ENCODE measurements at regions not wholly inside any gene's neighbourhood (a gene's known extent, or its start where the extent isn't known, plus 50 kb on each side); places are given as distances from the start of the nearest gene placed in this dataset.

DNA sequence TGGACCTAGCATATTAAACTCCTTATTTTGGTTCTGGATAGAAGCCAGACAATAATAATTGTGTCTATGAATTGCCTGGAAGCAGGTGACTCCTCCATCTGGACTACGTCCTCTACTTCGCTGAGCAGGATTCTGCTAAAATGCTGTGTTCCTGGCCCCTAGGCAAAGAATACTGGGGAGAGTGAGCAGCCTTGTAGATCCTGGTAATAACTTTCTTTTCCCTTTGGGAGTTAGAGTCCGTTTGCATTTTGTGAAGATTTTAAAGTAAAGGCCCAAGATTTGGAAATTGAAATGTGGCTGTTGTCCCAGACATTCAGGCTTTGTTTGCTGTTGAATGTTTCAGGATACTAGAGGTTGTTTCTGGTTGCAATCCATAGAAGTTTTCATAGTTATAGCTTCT lies 511.9 kb upstream of the KLF12 start:
- no peak for ATAC-seq
- no TSS peak for BruUV-seq (replicated peaks)
- H3K27me3 ChIP-seq (ENCODE audit: control insufficient read depth in 1 of 2, insufficient read depth in 2 of 2, low read length in 2 of 2): no peaks in the 10 kb centered on the region; a peak in 1 of 5 replicates
- FAIRE-seq: no peak
- in situ Hi-C loops (cut with HindIII; ENCODE audit: extremely low pct_ligation_motif_present, low pct_unique_long_range_greater_than_20kb) (no loop called here), intact Hi-C loops (cut with micrococcal nuclease; ENCODE audit: unreplicated experiment) (loop anchor here (10.0 kb wide), 1 partner anchor 801 kb away; no protein-coding TSS in a partner anchor)
- no peak for DNase-seq (ENCODE audit: low spot score)
- H3K36me3 ChIP-seq (replicated peaks in 1 of 2; ENCODE audit: control insufficient read depth in 1 of 2, insufficient read depth in 2 of 2, low read length in 2 of 2): no peaks in the 10 kb centered on the region
- H3K4me2 ChIP-seq (ENCODE audit: low read depth, low read length): no peak overlapping the region
- no peaks in the 10 kb centered on the region for H4K20me1 ChIP-seq (ENCODE audit: insufficient read depth, low read length)
- H3K4me1 ChIP-seq (ENCODE audit: insufficient read depth, low read length): no peaks in the 10 kb centered on the region
- 32% methylated on average over 3 of the region's 3 CpGs for WGBS (ENCODE audit: low lambda C conversion rate)
- no peaks in the 10 kb centered on the region for H3K9me3 ChIP-seq (ENCODE audit: low read length)
- H3K4me3 ChIP-seq (replicated peaks in 1 of 3; ENCODE audit: insufficient read depth in 1 of 3, low read depth in 2 of 3, low read length in 3 of 3): no peak overlapping the region
- ChIA-PET CTCF (ENCODE audit: low intra/inter-chr PET ratio, low total read pairs) (no interaction called here), POLR2A (no interaction called here)
- H3K9ac ChIP-seq (ENCODE audit: insufficient read depth, low read depth, low read length): no peak overlapping the region
- no peak overlapping the region for H3K27ac ChIP-seq (ENCODE audit: extremely low read length, insufficient read depth, low read length)
- H3K79me2 ChIP-seq (ENCODE audit: insufficient read depth, low read length): no peaks in the 10 kb centered on the region
- no peak overlapping the region for H2AFZ ChIP-seq (ENCODE audit: low read length)
- no peak for TF ChIP-seq NAIF1 (CRISPR knock-in tag; IDR thresholded peaks at IDR 0.05; ENCODE audit: borderline replicate concordance)
- TF ChIP-seq, protein P1, sequence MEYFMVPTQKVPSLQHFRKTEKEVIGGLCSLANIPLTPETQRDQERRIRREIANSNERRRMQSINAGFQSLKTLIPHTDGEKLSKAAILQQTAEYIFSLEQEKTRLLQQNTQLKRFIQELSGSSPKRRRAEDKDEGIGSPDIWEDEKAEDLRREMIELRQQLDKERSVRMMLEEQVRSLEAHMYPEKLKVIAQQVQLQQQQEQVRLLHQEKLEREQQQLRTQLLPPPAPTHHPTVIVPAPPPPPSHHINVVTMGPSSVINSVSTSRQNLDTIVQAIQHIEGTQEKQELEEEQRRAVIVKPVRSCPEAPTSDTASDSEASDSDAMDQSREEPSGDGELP (IDR thresholded peaks at IDR 0.05; ENCODE audit: borderline replicate concordance, low read depth): no peak
- TF ChIP-seq ZNF589 (CRISPR knock-in tag; conservative IDR thresholded peaks at IDR 0.05): no peak
- no peak for TF ChIP-seq ZNF20 (CRISPR knock-in tag; IDR thresholded peaks at IDR 0.05)
- no peak for TF ChIP-seq SRY (CRISPR knock-in tag; IDR thresholded peaks at IDR 0.05)
- TF ChIP-seq MEF2D (CRISPR knock-in tag; IDR thresholded peaks at IDR 0.05): no peak
- no peak for TF ChIP-seq NR2F2 (IDR thresholded peaks at IDR 0.05; ENCODE audit: borderline replicate concordance, low read depth)
- no peak for TF ChIP-seq ZNF557 (CRISPR knock-in tag; IDR thresholded peaks at IDR 0.05)
- TF ChIP-seq ZNF883 (CRISPR knock-in tag; IDR thresholded peaks at IDR 0.05; ENCODE audit: not compliant biosample characterization): no peak
- TF ChIP-seq, protein P2, sequence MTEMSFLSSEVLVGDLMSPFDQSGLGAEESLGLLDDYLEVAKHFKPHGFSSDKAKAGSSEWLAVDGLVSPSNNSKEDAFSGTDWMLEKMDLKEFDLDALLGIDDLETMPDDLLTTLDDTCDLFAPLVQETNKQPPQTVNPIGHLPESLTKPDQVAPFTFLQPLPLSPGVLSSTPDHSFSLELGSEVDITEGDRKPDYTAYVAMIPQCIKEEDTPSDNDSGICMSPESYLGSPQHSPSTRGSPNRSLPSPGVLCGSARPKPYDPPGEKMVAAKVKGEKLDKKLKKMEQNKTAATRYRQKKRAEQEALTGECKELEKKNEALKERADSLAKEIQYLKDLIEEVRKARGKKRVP (CRISPR knock-in tag; IDR thresholded peaks at IDR 0.05): no peak
- TF ChIP-seq CEBPB (IDR thresholded peaks at IDR 0.05; ENCODE audit: borderline replicate concordance, low read depth, low read length): no peak
- TF ChIP-seq ZNF652 (CRISPR knock-in tag; IDR thresholded peaks at IDR 0.05; ENCODE audit: borderline replicate concordance, low read depth): no peak
